ENCODE measurements at regions not wholly inside any gene's neighbourhood (a gene's known extent, or its start where the extent isn't known, plus 50 kb on each side); places are given as distances from the start of the nearest gene placed in this dataset.

DNA sequence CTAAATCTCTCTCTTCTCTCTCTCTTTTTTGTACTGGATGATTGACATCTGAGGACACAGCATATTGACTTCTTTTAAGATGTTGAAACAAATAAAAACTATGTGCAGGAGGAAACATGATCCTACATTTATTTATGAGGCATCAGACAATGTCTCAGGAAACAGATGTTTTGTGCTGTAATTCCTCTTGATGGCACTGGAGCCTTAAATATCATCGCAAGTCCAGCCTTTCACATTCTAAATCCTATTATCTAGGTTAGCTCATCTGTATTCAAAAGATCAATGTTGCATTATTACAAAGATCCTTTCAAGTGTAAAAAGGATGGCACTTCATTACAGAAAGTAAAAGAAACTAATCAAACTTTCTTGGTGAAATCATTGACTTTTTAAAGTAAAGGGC, 63.9 kb downstream of the MAT2B start:
- no peak for ATAC-seq
- Mint-ChIP-seq H3K4me3 (no peak overlapping the region), H3K9me3 (no peaks in the 10 kb centered on the region), H3K27me3 (ENCODE audit: low read depth) (peaks cover 21% of the 10 kb centered on the region), H3K4me1 (peaks cover 58% of the 10 kb centered on the region), H3K27ac (no peak overlapping the region), H3K36me3 (no peaks in the 10 kb centered on the region)
- no peak for TF ChIP-seq CREM (CRISPR knock-in tag; IDR thresholded peaks at IDR 0.05)
- TF ChIP-seq GRHL2 (CRISPR knock-in tag; IDR thresholded peaks at IDR 0.05; ENCODE audit: insufficient replicate concordance, severe bottlenecking) = no peak
- no peak for DNase-seq (ENCODE audit: low spot score)
- ChIA-PET CTCF (interaction anchor here (1.0 kb wide), 1 partner anchor 935 kb away, joined by 3 read pairs; no protein-coding TSS in a partner anchor), POLR2A (no interaction called here)

DNA sequence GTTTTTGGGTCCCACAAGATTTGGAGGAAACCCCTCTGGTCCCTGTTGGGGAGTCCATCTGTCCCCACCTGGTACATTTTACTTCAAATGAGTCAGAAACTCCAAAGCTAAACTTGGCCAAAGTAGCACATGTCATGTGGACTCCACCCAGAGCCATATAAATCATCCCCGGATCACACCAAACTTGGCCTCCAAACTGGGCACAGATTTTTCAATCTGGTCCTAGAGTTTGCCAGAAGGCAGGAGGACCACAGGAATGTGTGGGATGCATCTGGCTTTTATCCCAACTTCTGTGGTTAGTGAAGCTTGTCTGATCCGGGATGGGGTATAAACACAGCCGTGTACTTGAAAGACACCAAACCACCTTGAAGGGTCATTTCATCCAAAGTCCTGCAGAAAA, 66.3 kb downstream of the MAT2B start:
- CTCF ChIA-PET = no interaction called here
- Mint-ChIP-seq H3K9me3 (no peaks in the 10 kb centered on the region), H3K4me3 (no peak overlapping the region), H3K27ac (no peak overlapping the region; the same call in 1 of the 2 replicates), H3K4me1 (peaks cover 34% of the 10 kb centered on the region), H3K27me3 (ENCODE audit: low read depth) (peaks cover 10% of the 10 kb centered on the region), H3K36me3 (no peaks in the 10 kb centered on the region)
- DNase-seq (ENCODE audit: low spot score) (no peak), ATAC-seq (no peak)
- POLR2A ChIA-PET = no interaction called here
- TF ChIP-seq ZNF219 (CRISPR knock-in tag; IDR thresholded peaks at IDR 0.05; ENCODE audit: borderline replicate concordance) (no peak), MXD4 (CRISPR knock-in tag; IDR thresholded peaks at IDR 0.05; ENCODE audit: borderline replicate concordance) (no peak), ZNF263 (CRISPR knock-in tag; IDR thresholded peaks at IDR 0.05; ENCODE audit: low read depth) (no peak), NR1H2 (CRISPR knock-in tag; IDR thresholded peaks at IDR 0.05) (no peak), EMX1 (CRISPR knock-in tag; IDR thresholded peaks at IDR 0.05) (no peak), SOX15 (CRISPR knock-in tag; IDR thresholded peaks at IDR 0.05) (no peak), SP1 (CRISPR knock-in tag; conservative IDR thresholded peaks at IDR 0.05) (no peak), NFATC4 (CRISPR knock-in tag; IDR thresholded peaks at IDR 0.05) (no peak), ZBTB21 (CRISPR knock-in tag; IDR thresholded peaks at IDR 0.05; ENCODE audit: borderline replicate concordance) (no peak), FOXP1 (CRISPR knock-in tag; IDR thresholded peaks at IDR 0.05; ENCODE audit: borderline replicate concordance) (no peak)
- TF ChIP-seq, protein P1, sequence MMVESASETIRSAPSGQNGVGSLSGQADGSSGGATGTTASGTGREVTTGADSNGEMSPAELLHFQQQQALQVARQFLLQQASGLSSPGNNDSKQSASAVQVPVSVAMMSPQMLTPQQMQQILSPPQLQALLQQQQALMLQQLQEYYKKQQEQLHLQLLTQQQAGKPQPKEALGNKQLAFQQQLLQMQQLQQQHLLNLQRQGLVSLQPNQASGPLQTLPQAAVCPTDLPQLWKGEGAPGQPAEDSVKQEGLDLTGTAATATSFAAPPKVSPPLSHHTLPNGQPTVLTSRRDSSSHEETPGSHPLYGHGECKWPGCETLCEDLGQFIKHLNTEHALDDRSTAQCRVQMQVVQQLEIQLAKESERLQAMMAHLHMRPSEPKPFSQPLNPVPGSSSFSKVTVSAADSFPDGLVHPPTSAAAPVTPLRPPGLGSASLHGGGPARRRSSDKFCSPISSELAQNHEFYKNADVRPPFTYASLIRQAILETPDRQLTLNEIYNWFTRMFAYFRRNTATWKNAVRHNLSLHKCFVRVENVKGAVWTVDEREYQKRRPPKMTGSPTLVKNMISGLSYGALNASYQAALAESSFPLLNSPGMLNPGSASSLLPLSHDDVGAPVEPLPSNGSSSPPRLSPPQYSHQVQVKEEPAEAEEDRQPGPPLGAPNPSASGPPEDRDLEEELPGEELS (CRISPR knock-in tag; IDR thresholded peaks at IDR 0.05) = no peak
- TF ChIP-seq, protein P2, sequence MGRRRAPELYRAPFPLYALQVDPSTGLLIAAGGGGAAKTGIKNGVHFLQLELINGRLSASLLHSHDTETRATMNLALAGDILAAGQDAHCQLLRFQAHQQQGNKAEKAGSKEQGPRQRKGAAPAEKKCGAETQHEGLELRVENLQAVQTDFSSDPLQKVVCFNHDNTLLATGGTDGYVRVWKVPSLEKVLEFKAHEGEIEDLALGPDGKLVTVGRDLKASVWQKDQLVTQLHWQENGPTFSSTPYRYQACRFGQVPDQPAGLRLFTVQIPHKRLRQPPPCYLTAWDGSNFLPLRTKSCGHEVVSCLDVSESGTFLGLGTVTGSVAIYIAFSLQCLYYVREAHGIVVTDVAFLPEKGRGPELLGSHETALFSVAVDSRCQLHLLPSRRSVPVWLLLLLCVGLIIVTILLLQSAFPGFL (CRISPR knock-in tag; IDR thresholded peaks at IDR 0.05; ENCODE audit: borderline replicate concordance) = no peak
- TF ChIP-seq, protein P3, sequence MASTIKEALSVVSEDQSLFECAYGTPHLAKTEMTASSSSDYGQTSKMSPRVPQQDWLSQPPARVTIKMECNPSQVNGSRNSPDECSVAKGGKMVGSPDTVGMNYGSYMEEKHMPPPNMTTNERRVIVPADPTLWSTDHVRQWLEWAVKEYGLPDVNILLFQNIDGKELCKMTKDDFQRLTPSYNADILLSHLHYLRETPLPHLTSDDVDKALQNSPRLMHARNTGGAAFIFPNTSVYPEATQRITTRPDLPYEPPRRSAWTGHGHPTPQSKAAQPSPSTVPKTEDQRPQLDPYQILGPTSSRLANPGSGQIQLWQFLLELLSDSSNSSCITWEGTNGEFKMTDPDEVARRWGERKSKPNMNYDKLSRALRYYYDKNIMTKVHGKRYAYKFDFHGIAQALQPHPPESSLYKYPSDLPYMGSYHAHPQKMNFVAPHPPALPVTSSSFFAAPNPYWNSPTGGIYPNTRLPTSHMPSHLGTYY (CRISPR knock-in tag; IDR thresholded peaks at IDR 0.05) = no peak
- TF ChIP-seq, protein P4, sequence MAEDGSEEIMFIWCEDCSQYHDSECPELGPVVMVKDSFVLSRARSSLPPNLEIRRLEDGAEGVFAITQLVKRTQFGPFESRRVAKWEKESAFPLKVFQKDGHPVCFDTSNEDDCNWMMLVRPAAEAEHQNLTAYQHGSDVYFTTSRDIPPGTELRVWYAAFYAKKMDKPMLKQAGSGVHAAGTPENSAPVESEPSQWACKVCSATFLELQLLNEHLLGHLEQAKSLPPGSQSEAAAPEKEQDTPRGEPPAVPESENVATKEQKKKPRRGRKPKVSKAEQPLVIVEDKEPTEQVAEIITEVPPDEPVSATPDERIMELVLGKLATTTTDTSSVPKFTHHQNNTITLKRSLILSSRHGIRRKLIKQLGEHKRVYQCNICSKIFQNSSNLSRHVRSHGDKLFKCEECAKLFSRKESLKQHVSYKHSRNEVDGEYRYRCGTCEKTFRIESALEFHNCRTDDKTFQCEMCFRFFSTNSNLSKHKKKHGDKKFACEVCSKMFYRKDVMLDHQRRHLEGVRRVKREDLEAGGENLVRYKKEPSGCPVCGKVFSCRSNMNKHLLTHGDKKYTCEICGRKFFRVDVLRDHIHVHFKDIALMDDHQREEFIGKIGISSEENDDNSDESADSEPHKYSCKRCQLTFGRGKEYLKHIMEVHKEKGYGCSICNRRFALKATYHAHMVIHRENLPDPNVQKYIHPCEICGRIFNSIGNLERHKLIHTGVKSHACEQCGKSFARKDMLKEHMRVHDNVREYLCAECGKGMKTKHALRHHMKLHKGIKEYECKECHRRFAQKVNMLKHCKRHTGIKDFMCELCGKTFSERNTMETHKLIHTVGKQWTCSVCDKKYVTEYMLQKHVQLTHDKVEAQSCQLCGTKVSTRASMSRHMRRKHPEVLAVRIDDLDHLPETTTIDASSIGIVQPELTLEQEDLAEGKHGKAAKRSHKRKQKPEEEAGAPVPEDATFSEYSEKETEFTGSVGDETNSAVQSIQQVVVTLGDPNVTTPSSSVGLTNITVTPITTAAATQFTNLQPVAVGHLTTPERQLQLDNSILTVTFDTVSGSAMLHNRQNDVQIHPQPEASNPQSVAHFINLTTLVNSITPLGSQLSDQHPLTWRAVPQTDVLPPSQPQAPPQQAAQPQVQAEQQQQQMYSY (CRISPR knock-in tag; IDR thresholded peaks at IDR 0.05) = no peak
- TF ChIP-seq, protein P5, sequence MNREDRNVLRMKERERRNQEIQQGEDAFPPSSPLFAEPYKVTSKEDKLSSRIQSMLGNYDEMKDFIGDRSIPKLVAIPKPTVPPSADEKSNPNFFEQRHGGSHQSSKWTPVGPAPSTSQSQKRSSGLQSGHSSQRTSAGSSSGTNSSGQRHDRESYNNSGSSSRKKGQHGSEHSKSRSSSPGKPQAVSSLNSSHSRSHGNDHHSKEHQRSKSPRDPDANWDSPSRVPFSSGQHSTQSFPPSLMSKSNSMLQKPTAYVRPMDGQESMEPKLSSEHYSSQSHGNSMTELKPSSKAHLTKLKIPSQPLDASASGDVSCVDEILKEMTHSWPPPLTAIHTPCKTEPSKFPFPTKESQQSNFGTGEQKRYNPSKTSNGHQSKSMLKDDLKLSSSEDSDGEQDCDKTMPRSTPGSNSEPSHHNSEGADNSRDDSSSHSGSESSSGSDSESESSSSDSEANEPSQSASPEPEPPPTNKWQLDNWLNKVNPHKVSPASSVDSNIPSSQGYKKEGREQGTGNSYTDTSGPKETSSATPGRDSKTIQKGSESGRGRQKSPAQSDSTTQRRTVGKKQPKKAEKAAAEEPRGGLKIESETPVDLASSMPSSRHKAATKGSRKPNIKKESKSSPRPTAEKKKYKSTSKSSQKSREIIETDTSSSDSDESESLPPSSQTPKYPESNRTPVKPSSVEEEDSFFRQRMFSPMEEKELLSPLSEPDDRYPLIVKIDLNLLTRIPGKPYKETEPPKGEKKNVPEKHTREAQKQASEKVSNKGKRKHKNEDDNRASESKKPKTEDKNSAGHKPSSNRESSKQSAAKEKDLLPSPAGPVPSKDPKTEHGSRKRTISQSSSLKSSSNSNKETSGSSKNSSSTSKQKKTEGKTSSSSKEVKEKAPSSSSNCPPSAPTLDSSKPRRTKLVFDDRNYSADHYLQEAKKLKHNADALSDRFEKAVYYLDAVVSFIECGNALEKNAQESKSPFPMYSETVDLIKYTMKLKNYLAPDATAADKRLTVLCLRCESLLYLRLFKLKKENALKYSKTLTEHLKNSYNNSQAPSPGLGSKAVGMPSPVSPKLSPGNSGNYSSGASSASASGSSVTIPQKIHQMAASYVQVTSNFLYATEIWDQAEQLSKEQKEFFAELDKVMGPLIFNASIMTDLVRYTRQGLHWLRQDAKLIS (CRISPR knock-in tag; IDR thresholded peaks at IDR 0.05; ENCODE audit: borderline replicate concordance) = no peak
